Activated CD4-positive, alpha-beta T cell treated with anti-CD3 and anti-CD28 coated beads, Interleukin-2, amount 50 U/mL, for 24 hours (primary cell): ENCODE measurements at regions not wholly inside any gene's neighbourhood (a gene's known extent, or its start where the extent isn't known, plus 50 kb on each side); places are given as distances from the start of the nearest gene placed in this dataset.

Source experiments
- DNase-seq, 2 donors: peaks; one replicate each; pipeline ENCODE4 v3.0.0-alpha.2; 2020; ENCODE audit warnings: low read depth in 1 of 2, low spot score in 1 of 2

- DNase-seq = peak; percentile 37 to 75
Observed at GRCh38 chr6:225121-225721, 67.1 kb upstream of the DUSP22 start.

- DNase-seq = no peak
Observed at GRCh38 chr6:225907-226306, 66.4 kb upstream of the DUSP22 start.

GRCh38 chr6:226516-227073 is 65.7 kb upstream of the DUSP22 start:
- no peak for DNase-seq

GRCh38 chr6:227074-227782 is 65.1 kb upstream of the DUSP22 start:
- no peak for DNase-seq

GRCh38 chr6:227812-228338 is 64.4 kb upstream of the DUSP22 start:
- DNase-seq = no peak

- no peak for DNase-seq
Observed at GRCh38 chr6:228881-229651, 63.2 kb upstream of the DUSP22 start.

- no peak for DNase-seq
Observed at GRCh38 chr6:231779-232178, 60.5 kb upstream of the DUSP22 start.

- no peak for DNase-seq
Observed at GRCh38 chr6:232982-233640, 59.2 kb upstream of the DUSP22 start.

- no peak for DNase-seq
Observed at GRCh38 chr6:234706-235372, 57.4 kb upstream of the DUSP22 start.

GRCh38 chr6:235763-236360 is 56.4 kb upstream of the DUSP22 start:
- DNase-seq = peak in 1 of 2 donors; percentile 81

- no peak for DNase-seq
Observed at GRCh38 chr6:236519-236918, 55.8 kb upstream of the DUSP22 start.

- DNase-seq = no peak
Observed at GRCh38 chr6:240151-240550, 52.1 kb upstream of the DUSP22 start.

GRCh38 chr6:241336-241865 is 50.9 kb upstream of the DUSP22 start:
- DNase-seq = no peak
